SK-N-SH (cell line): ENCODE measurements at regions not wholly inside any gene's neighbourhood (a gene's known extent, or its start where the extent isn't known, plus 50 kb on each side); places are given as distances from the start of the nearest gene placed in this dataset.
"Not testable (repeated sequence)": the region's sequence is repeated elsewhere in the genome, so short reads cannot be mapped to it uniquely, and the experiment has no call there.

ENCODE experiments used
- CTCF ChIA-PET: fragments of 300-600, 350-600 bp; formaldehyde crosslinking; extraction: SDS; loops from one replicate; lab custom pipeline; 2021; lab: Yijun Ruan, JAX
- POLR2A ChIA-PET: fragments of 350-600 bp; sonication (Branson Sonifier 250); formaldehyde crosslinking; extraction: SDS; loops from one replicate; lab custom pipeline; 2020; ENCODE audit warnings: antibody characterized with exemption, inconsistent platforms; lab: Yijun Ruan, JAX
- DNase-seq: peaks from one replicate; pipeline ENCODE4 v3.0.0; 2012
- H2AFZ ChIP-seq: fragments of 200-600 bp; sonication (generic); 2 replicates; pipeline ENCODE4 v1.8.1; 2016; ENCODE audit warnings: antibody characterized with exemption, mild to moderate bottlenecking, low read depth
- H3F3A ChIP-seq: fragments of 200-600 bp; sonication (generic); replicated peaks from 2 replicates; pipeline ENCODE3; 2016; ENCODE audit warnings: antibody characterized with exemption, mild to moderate bottlenecking; ENCODE audit not compliant: insufficient read depth
- H3K27ac ChIP-seq, 2 experiments: fragments of 200-500 bp in 1 of 2; fragments of 200-600 bp in 1 of 2; sonication (Bioruptor generic) in 1 of 2; sonication (generic), shearing (Covaris generic) in 1 of 2; 2 replicates each; pipeline versions ENCODE4 v1.5.1 to v1.6.1; 2014 to 2016; ENCODE audit warnings: low read depth in 2 of 2, inconsistent platforms in 1 of 2, low read length in 1 of 2, mild to moderate bottlenecking in 1 of 2, mixed read lengths in 1 of 2
- H3K27me3 ChIP-seq: fragments of 200-600 bp; sonication (generic), shearing (Covaris generic); 2 replicates; pipeline ENCODE4 v1.6.1; 2016; ENCODE audit warnings: mixed run types; ENCODE audit not compliant: insufficient read depth
- H3K36me3 ChIP-seq, 2 experiments: fragments of 200-500 bp in 1 of 2; fragments of 200-600 bp in 1 of 2; sonication (Bioruptor generic) in 1 of 2; sonication (generic) in 1 of 2; replicated peaks in 1 of 2; 2 replicates each; pipeline versions ENCODE3 to v1.5.1; 2014 to 2016; ENCODE audit warnings: low read length in 1 of 2, mild to moderate bottlenecking in 1 of 2; ENCODE audit not compliant: insufficient read depth in 2 of 2, control insufficient read depth in 1 of 2
- H3K4me1 ChIP-seq, 2 experiments: fragments of 200-500 bp in 1 of 2; fragments of 200-600 bp in 1 of 2; sonication (Bioruptor generic) in 1 of 2; sonication (generic), shearing (Covaris generic) in 1 of 2; 2 replicates each; pipeline versions ENCODE4 v1.5.1 to v1.6.1; 2014 to 2016; ENCODE audit warnings: low read depth in 1 of 2, low read length in 1 of 2, mixed run types in 1 of 2; ENCODE audit not compliant: insufficient read depth in 2 of 2, control insufficient read depth in 1 of 2
- H3K4me2 ChIP-seq: fragments of 200-600 bp; sonication (generic), shearing (Covaris generic); 2 replicates; pipeline ENCODE4 v1.6.1; 2017; ENCODE audit warnings: mixed run types
- H3K4me3 ChIP-seq, 2 experiments: fragments of 200-500 bp in 1 of 2; fragments of 200-600 bp in 1 of 2; sonication (Bioruptor generic) in 1 of 2; sonication (generic), shearing (Covaris generic) in 1 of 2; 2 replicates each; pipeline versions ENCODE4 v1.5.1 to v1.8.1; 2014 to 2016; ENCODE audit warnings: low read depth in 2 of 2, inconsistent platforms in 1 of 2, low read length in 1 of 2, mild to moderate bottlenecking in 1 of 2, mixed read lengths in 1 of 2, moderate library complexity in 1 of 2
- H3K79me2 ChIP-seq: fragments of 200-600 bp; sonication (generic); 2 replicates; pipeline ENCODE4 v1.8.1; 2017; ENCODE audit warnings: mild to moderate bottlenecking; ENCODE audit not compliant: insufficient read depth
- H3K9ac ChIP-seq: fragments of 200-600 bp; sonication (generic); 2 replicates; pipeline ENCODE4 v1.6.1; 2017; ENCODE audit warnings: mixed run types
- H3K9me2 ChIP-seq: fragments of 200-600 bp; sonication (generic); 2 replicates; pipeline ENCODE4 v1.6.1; 2017; ENCODE audit warnings: mixed run types
- H3K9me3 ChIP-seq: fragments of 200-600 bp; sonication (generic); 2 replicates; pipeline ENCODE4 v1.6.1; 2017; ENCODE audit warnings: mixed run types, mild to moderate bottlenecking, moderate library complexity
- H4K20me1 ChIP-seq: fragments of 200-600 bp; sonication (generic); 2 replicates; pipeline ENCODE4 v1.6.1; 2017; ENCODE audit warnings: mild to moderate bottlenecking, mixed run types; ENCODE audit not compliant: insufficient read depth
- EP300 ChIP-seq, 2 experiments: IDR thresholded peaks; 2 replicates each; pipeline versions ENCODE4 v1.4.0 to v1.6.1; 2012; ENCODE audit warnings: borderline replicate concordance in 1 of 2, low read depth in 1 of 2, low read length in 1 of 2
- FOSL2 ChIP-seq: IDR thresholded peaks from 2 replicates; pipeline ENCODE4 v1.4.0; 2012; ENCODE audit warnings: low read depth, mild to moderate bottlenecking, moderate library complexity, borderline replicate concordance
- FOXJ3 ChIP-seq: sonication (generic); formaldehyde crosslinking; IDR thresholded peaks from 2 replicates; pipeline ENCODE4 v1.5.1; 2020; ENCODE audit warnings: mild to moderate bottlenecking, missing genetic modification reagents
- FOXM1 ChIP-seq: IDR thresholded peaks from 2 replicates; pipeline ENCODE4 v1.4.0; 2012; ENCODE audit warnings: low read depth, mild to moderate bottlenecking
- GABPA ChIP-seq: IDR thresholded peaks from 2 replicates; pipeline ENCODE4 v1.4.0; 2012; ENCODE audit warnings: low read depth, mild to moderate bottlenecking
- MAX ChIP-seq: IDR thresholded peaks from 2 replicates; pipeline ENCODE4 v1.4.0; 2012; ENCODE audit warnings: low read depth
- MXI1 ChIP-seq: IDR thresholded peaks from 2 replicates; pipeline ENCODE4 v1.6.1; 2012; ENCODE audit warnings: mild to moderate bottlenecking, low read depth, low read length, improper control_type of control experiment
- RFX5 ChIP-seq: IDR thresholded peaks from 2 replicates; pipeline ENCODE4 v1.6.1; 2012; ENCODE audit warnings: mild to moderate bottlenecking, improper control_type of control experiment, low read length
- TAF1 ChIP-seq: IDR thresholded peaks from 2 replicates; pipeline ENCODE4 v1.6.1; 2012; ENCODE audit warnings: low read depth, mild to moderate bottlenecking, low read length, moderate library complexity, borderline replicate concordance
- USF1 ChIP-seq: IDR thresholded peaks from 2 replicates; pipeline ENCODE4 v1.4.0; 2012; ENCODE audit warnings: low read depth, borderline replicate concordance
- YY1 ChIP-seq: IDR thresholded peaks from 2 replicates; pipeline ENCODE4 v1.4.0; 2012; ENCODE audit warnings: low read depth, mild to moderate bottlenecking
- ZBTB33 ChIP-seq: IDR thresholded peaks from 2 replicates; pipeline ENCODE4 v1.4.0; 2012; ENCODE audit warnings: low read depth, borderline replicate concordance
- WGBS: methylation state at CpG from one replicate; pipeline ENCODE4 v1.1.6; 2017; ENCODE audit warnings: low lambda C conversion rate; 5-methylcytosine and 5-hydroxymethylcytosine counted together

- H3K27ac ChIP-seq, DNase-seq, H3K36me3 ChIP-seq, H3K4me3 ChIP-seq, H4K20me1 ChIP-seq, POLR2A ChIA-PET, CTCF ChIA-PET, H3K4me2 ChIP-seq, H3F3A ChIP-seq, H3K9ac ChIP-seq, H2AFZ ChIP-seq, H3K9me3 ChIP-seq, H3K9me2 ChIP-seq, H3K79me2 ChIP-seq, H3K27me3 ChIP-seq: not testable (repeated sequence)
- WGBS = 28% methylated on average over 18 of the region's 21 CpGs
- H3K4me1 ChIP-seq = peaks cover 0 to 14% of the 10 kb centered on the region in 2 experiments; a peak in 1 of 4 replicates
Observed at GRCh38 chr12:131625966-131626722, 84.7 kb upstream of the SFSWAP start.

- H4K20me1 ChIP-seq = not testable (repeated sequence)
Observed at GRCh38 chr12:131627151-131628022, 83.5 kb upstream of the SFSWAP start.

GRCh38 chr12:131628023-131628740, 82.7 kb upstream of the SFSWAP start:
- Histone ChIP-seq H3K9me2 (no peaks in the 10 kb centered on the region), H3K27me3 (no peaks in the 10 kb centered on the region), H3K4me3 (no peak overlapping the region), H3F3A (no peaks in the 10 kb centered on the region)
- CTCF ChIA-PET = no interaction called here
- TF ChIP-seq FOSL2 (no peak), ZBTB33 (no peak), GABPA (no peak), MAX (no peak), USF1 (no peak), YY1 (no peak), RFX5 (no peak), FOXJ3 (no peak), FOXM1 (no peak), TAF1 (no peak), MXI1 (no peak), EP300 (IDR thresholded peaks at IDR 0.05; ENCODE audit: borderline replicate concordance in 1 of 2, low read depth in 1 of 2, low read length in 1 of 2) (no peak)
- TF ChIP-seq, all 33 proteins: peak for 0
- Histone ChIP-seq H3K4me2 (no peak overlapping the region), H2AFZ (no peak overlapping the region), H3K79me2 (no peaks in the 10 kb centered on the region), H4K20me1 (no peaks in the 10 kb centered on the region), H3K27ac (no peak overlapping the region), H3K9ac (no peak overlapping the region), H3K4me1 (peaks cover 0 to 10% of the 10 kb centered on the region in 2 experiments; a peak in 1 of 4 replicates), H3K9me3 (no peaks in the 10 kb centered on the region), H3K36me3 (no peaks in the 10 kb centered on the region)
- WGBS = 64% methylated on average over 14 of the region's 20 CpGs
- POLR2A ChIA-PET = no interaction called here
- no peak for DNase-seq

More at GRCh38 chr12:131627151-131628022, 83.5 kb upstream of the SFSWAP start:
- DNase-seq, H3K79me2 ChIP-seq, H3F3A ChIP-seq, H3K9me3 ChIP-seq, H3K9me2 ChIP-seq, CTCF ChIA-PET, H3K27me3 ChIP-seq, POLR2A ChIA-PET, H3K4me3 ChIP-seq, H3K36me3 ChIP-seq, H3K27ac ChIP-seq, H3K4me1 ChIP-seq, H3K4me2 ChIP-seq, H2AFZ ChIP-seq, H3K9ac ChIP-seq: not testable (repeated sequence)
- 18% methylated on average over 29 of the region's 29 CpGs for WGBS
